ENCODE measurements at regions not wholly inside any gene's neighbourhood (a gene's known extent, or its start where the extent isn't known, plus 50 kb on each side); places are given as distances from the start of the nearest gene placed in this dataset.

- Histone ChIP-seq H3K4me3 (ENCODE audit: low read depth, low read length) (no peak overlapping the region), H3K27me3 (ENCODE audit: control insufficient read depth, insufficient read depth, low read length) (peaks cover 1% of the 10 kb centered on the region), H3K36me3 (ENCODE audit: control insufficient read depth, insufficient read depth, low read length) (no peaks in the 10 kb centered on the region)
- FAIRE-seq = no peak
- no peak for DNase-seq (ENCODE audit: low read depth)
- no peak for TF ChIP-seq CTCF (IDR thresholded peaks at IDR 0.05; ENCODE audit: insufficient read depth, low read length, severe bottlenecking)
These were observed 93.9 kb downstream of the SLC30A10 start for GRCh38 chr1:219834314-219834917.

- TF ChIP-seq CTCF (IDR thresholded peaks at IDR 0.05; ENCODE audit: insufficient read depth, low read length, severe bottlenecking) = no peak
- H3K4me3 ChIP-seq (ENCODE audit: low read depth, low read length) = no peak overlapping the region
- FAIRE-seq = no peak
- H3K27me3 ChIP-seq (ENCODE audit: control insufficient read depth, insufficient read depth, low read length) = peaks cover 1% of the 10 kb centered on the region
- DNase-seq (ENCODE audit: low read depth) = no peak
- no peaks in the 10 kb centered on the region for H3K36me3 ChIP-seq (ENCODE audit: control insufficient read depth, insufficient read depth, low read length)
These were observed 95.0 kb downstream of the SLC30A10 start for GRCh38 chr1:219833214-219833815.

- FAIRE-seq (no peak), DNase-seq (ENCODE audit: low read depth) (no peak)
- H3K4me3 ChIP-seq (ENCODE audit: low read depth, low read length) = no peak overlapping the region
- TF ChIP-seq CTCF (IDR thresholded peaks at IDR 0.05; ENCODE audit: insufficient read depth, low read length, severe bottlenecking) = no peak
- H3K27me3 ChIP-seq (ENCODE audit: control insufficient read depth, insufficient read depth, low read length) = no peaks in the 10 kb centered on the region
- H3K36me3 ChIP-seq (ENCODE audit: control insufficient read depth, insufficient read depth, low read length) = no peaks in the 10 kb centered on the region
These were observed 102.1 kb downstream of the SLC30A10 start for GRCh38 chr1:219826290-219826689.

GRCh38 chr1:219825355-219825754, 103.0 kb downstream of the SLC30A10 start:
- no peaks in the 10 kb centered on the region for H3K36me3 ChIP-seq (ENCODE audit: control insufficient read depth, insufficient read depth, low read length)
- DNase-seq (ENCODE audit: low read depth) (no peak), FAIRE-seq (no peak)
- no peak for TF ChIP-seq CTCF (IDR thresholded peaks at IDR 0.05; ENCODE audit: insufficient read depth, low read length, severe bottlenecking)
- H3K4me3 ChIP-seq (ENCODE audit: low read depth, low read length) = no peak overlapping the region
- H3K27me3 ChIP-seq (ENCODE audit: control insufficient read depth, insufficient read depth, low read length) = no peaks in the 10 kb centered on the region

GRCh38 chr1:219824338-219824737, 104.0 kb downstream of the SLC30A10 start:
- Histone ChIP-seq H3K4me3 (ENCODE audit: low read depth, low read length) (no peak overlapping the region), H3K27me3 (ENCODE audit: control insufficient read depth, insufficient read depth, low read length) (no peaks in the 10 kb centered on the region), H3K36me3 (ENCODE audit: control insufficient read depth, insufficient read depth, low read length) (no peaks in the 10 kb centered on the region)
- FAIRE-seq (no peak), DNase-seq (ENCODE audit: low read depth) (no peak)
- no peak for TF ChIP-seq CTCF (IDR thresholded peaks at IDR 0.05; ENCODE audit: insufficient read depth, low read length, severe bottlenecking)

- H3K27me3 ChIP-seq (ENCODE audit: control insufficient read depth, insufficient read depth, low read length) = peaks cover 2% of the 10 kb centered on the region
- no peak for FAIRE-seq
- H3K4me3 ChIP-seq (ENCODE audit: low read depth, low read length) = no peak overlapping the region
- H3K36me3 ChIP-seq (ENCODE audit: control insufficient read depth, insufficient read depth, low read length) = no peaks in the 10 kb centered on the region
- no peak for TF ChIP-seq CTCF (IDR thresholded peaks at IDR 0.05; ENCODE audit: insufficient read depth, low read length, severe bottlenecking)
- DNase-seq (ENCODE audit: low read depth) = no peak
These were observed 107.8 kb downstream of the SLC30A10 start for GRCh38 chr1:219820551-219820950.
